Epithelial cell of proximal tubule (primary cell): ENCODE measurements at regions not wholly inside any gene's neighbourhood (a gene's known extent, or its start where the extent isn't known, plus 50 kb on each side); places are given as distances from the start of the nearest gene placed in this dataset.

Experiments used
- DNase-seq: peaks from one replicate; pipeline ENCODE4 v3.0.0-alpha.2; 2011; ENCODE audit warnings: low read depth
- H3K4me3 ChIP-seq: 2 replicates; pipeline ENCODE4 v1.5.1; 2011; ENCODE audit warnings: low read depth, mild to moderate bottlenecking, low read length
- TF ChIP-seq, protein P1 (sequence below): conservative IDR thresholded peaks from 2 replicates; pipeline ENCODE4 v1.5.1; 2012; ENCODE audit warnings: low read depth, mild to moderate bottlenecking, low read length

DNA sequence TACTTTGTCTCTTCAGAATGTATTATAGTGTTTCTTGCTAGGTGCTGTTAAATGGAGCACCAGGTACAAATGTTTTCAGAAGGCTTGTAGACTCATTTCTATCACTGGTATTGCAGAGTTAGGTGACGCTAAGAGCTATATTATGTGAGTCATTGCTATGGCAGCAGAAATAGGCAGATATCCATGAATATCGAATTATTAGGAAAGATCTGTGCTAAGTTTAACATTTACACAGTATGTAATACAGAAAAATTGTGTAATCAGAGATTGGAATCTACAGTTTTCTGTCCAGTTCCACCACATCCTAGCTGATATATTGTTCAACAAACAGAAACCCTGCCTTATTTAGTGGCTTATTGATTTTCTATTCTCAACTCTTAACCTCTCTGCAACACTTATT, 1025.5 kb downstream of the STIM2 start:
- TF ChIP-seq, protein P1, sequence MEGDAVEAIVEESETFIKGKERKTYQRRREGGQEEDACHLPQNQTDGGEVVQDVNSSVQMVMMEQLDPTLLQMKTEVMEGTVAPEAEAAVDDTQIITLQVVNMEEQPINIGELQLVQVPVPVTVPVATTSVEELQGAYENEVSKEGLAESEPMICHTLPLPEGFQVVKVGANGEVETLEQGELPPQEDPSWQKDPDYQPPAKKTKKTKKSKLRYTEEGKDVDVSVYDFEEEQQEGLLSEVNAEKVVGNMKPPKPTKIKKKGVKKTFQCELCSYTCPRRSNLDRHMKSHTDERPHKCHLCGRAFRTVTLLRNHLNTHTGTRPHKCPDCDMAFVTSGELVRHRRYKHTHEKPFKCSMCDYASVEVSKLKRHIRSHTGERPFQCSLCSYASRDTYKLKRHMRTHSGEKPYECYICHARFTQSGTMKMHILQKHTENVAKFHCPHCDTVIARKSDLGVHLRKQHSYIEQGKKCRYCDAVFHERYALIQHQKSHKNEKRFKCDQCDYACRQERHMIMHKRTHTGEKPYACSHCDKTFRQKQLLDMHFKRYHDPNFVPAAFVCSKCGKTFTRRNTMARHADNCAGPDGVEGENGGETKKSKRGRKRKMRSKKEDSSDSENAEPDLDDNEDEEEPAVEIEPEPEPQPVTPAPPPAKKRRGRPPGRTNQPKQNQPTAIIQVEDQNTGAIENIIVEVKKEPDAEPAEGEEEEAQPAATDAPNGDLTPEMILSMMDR: no peak
- H3K4me3 ChIP-seq: no peak overlapping the region
- DNase-seq: no peak

DNA sequence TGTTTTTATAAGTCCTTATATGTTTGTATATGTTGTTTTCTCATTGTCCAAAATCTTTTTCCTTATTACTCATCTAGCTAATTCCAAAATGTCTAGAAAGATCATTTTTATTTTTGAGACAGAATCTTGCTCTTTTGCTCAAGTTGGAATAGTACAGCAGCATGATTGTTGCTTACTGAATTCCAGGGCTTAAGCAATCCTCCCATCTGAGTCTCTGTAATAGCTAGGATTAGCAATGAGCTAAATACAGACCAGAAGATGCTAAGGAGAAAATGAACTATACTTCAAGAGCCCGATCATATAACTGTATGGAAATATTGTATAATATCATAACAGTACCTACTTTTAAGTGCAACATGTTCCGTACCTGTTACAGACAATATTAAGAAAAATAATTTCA, 1027.0 kb downstream of the STIM2 start:
- H3K4me3 ChIP-seq: no peak overlapping the region
- TF ChIP-seq, protein P1: no peak
- no peak for DNase-seq

- DNase-seq: no peak
- no peak overlapping the region for H3K4me3 ChIP-seq
- TF ChIP-seq, protein P1: no peak
Observed at GRCh38 chr4:27888505-27888904, 1027.9 kb downstream of the STIM2 start.

DNA sequence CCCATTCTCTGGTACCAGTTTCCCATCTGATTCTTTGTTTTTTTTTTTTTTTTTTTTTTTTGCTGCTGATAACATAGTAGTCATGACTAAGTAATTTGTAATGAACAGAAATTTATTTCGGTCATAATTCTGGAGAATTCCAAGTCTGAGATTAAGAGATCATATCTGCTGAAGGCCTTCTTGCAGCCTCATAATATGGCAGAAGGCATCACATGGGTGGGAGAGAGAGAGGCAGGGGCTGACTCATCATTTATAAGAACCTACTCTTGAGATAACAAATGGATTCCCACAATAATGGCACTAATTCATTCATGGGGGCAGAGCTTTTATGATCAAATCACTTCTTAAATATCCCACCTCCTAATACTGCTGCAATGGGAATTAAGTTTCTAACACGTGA, 1034.3 kb downstream of the STIM2 start:
- H3K4me3 ChIP-seq: no peak overlapping the region
- DNase-seq: no peak
- TF ChIP-seq, protein P1: no peak

- no peak for DNase-seq
- TF ChIP-seq, protein P1: no peak
Observed at GRCh38 chr4:27908356-27908755, 1047.7 kb downstream of the STIM2 start.

DNA sequence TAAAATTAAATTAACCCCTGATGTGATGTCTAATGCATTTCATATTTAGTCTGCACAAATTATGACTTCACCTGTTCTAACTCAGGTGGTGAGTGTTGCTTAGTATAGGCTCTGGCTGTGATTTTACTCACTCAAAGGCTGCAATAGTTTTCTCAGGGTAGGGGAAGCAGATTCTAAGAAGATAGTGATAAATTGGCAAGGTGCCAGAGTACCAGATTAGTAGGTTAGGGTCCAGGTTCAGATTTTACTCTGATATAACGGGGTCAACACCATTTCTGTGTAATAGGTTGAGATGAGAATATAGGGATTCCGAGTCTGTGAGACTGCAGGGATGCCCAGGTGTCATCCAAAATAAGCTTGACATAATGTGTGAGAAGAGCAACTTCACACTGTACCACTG, 1049.6 kb downstream of the STIM2 start:
- DNase-seq: no peak
- H3K4me3 ChIP-seq: no peak overlapping the region
- TF ChIP-seq, protein P1: no peak

More at GRCh38 chr4:27908356-27908755, 1047.7 kb downstream of the STIM2 start:
- H3K4me3 ChIP-seq: no peak overlapping the region

DNA sequence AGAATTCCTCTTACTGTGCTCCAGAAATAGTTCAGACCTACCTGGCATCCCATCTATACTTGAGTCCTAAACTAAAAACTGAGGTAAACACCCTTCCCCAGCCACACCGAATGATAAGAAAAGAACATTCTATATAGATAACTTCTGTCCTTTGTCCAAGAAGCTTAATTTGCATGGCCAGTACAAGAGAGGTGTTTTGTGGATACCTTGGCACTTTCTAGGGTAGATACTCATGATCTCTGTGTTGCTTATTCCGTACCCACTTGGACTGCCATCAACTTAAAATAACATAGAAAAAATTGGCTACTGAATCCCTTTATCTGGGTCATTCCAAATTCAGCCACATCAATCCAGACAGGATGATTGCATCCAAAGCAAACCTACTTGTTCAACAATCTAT, 1050.4 kb downstream of the STIM2 start:
- no peak for DNase-seq
- TF ChIP-seq, protein P1: no peak
- H3K4me3 ChIP-seq: no peak overlapping the region
